ENCODE measurements at regions not wholly inside any gene's neighbourhood (a gene's known extent, or its start where the extent isn't known, plus 50 kb on each side); places are given as distances from the start of the nearest gene placed in this dataset.

GRCh38 chr1:217240656-217241055, 390.2 kb downstream of the GPATCH2 start:
- ATAC-seq (ENCODE audit: low FRiP score in 2 of 2) = no peak
- DNase-seq = no peak
- Histone ChIP-seq H3K27ac (no peak overlapping the region), H3K36me3 (no peaks in the 10 kb centered on the region), H3K4me1 (no peaks in the 10 kb centered on the region), H3K4me3 (no peak overlapping the region), H3K9me3 (no peaks in the 10 kb centered on the region), H3K27me3 (no peaks in the 10 kb centered on the region)
- TF ChIP-seq CTCF (IDR thresholded peaks at IDR 0.05) (no peak), POLR2A (IDR thresholded peaks at IDR 0.05) (no peak), EP300 (IDR thresholded peaks at IDR 0.05) (no peak), POLR2AphosphoS5 (IDR thresholded peaks at IDR 0.05) (no peak)
- WGBS, 2 donors = 65 to 70% methylated on average over 2 of the region's 2 CpGs

- Histone ChIP-seq H3K36me3 (no peaks in the 10 kb centered on the region), H3K4me3 (no peak overlapping the region)
Measured at GRCh38 chr1:217238945-217239344, 391.9 kb downstream of the GPATCH2 start.

GRCh38 chr1:217230412-217230811, 400.5 kb downstream of the GPATCH2 start:
- Histone ChIP-seq H3K27me3 (no peaks in the 10 kb centered on the region), H3K9me3 (no peaks in the 10 kb centered on the region), H3K27ac (no peak overlapping the region), H3K36me3 (no peaks in the 10 kb centered on the region), H3K4me3 (no peak overlapping the region), H3K4me1 (no peaks in the 10 kb centered on the region)
- DNase-seq (no peak), ATAC-seq (ENCODE audit: low FRiP score in 2 of 2) (no peak)
- 57 to 59% methylated on average over 2 of the region's 2 CpGs for WGBS, 2 donors
- TF ChIP-seq POLR2AphosphoS5 (IDR thresholded peaks at IDR 0.05) (no peak), POLR2A (IDR thresholded peaks at IDR 0.05) (no peak), CTCF (IDR thresholded peaks at IDR 0.05) (no peak), EP300 (IDR thresholded peaks at IDR 0.05) (no peak)

More at GRCh38 chr1:217238945-217239344, 391.9 kb downstream of the GPATCH2 start:
- Histone ChIP-seq H3K4me1 (no peaks in the 10 kb centered on the region), H3K27ac (no peak overlapping the region), H3K27me3 (no peaks in the 10 kb centered on the region), H3K9me3 (no peaks in the 10 kb centered on the region)
- ATAC-seq (ENCODE audit: low FRiP score in 2 of 2) (no peak), DNase-seq (no peak)
- TF ChIP-seq CTCF (IDR thresholded peaks at IDR 0.05) (no peak), EP300 (IDR thresholded peaks at IDR 0.05) (no peak), POLR2AphosphoS5 (IDR thresholded peaks at IDR 0.05) (no peak), POLR2A (IDR thresholded peaks at IDR 0.05) (no peak)

- Histone ChIP-seq H3K4me3 (no peak overlapping the region), H3K27me3 (no peaks in the 10 kb centered on the region), H3K27ac (no peak overlapping the region), H3K9me3 (no peaks in the 10 kb centered on the region), H3K36me3 (no peaks in the 10 kb centered on the region), H3K4me1 (no peaks in the 10 kb centered on the region)
- TF ChIP-seq EP300 (IDR thresholded peaks at IDR 0.05) (no peak), POLR2A (IDR thresholded peaks at IDR 0.05) (no peak), POLR2AphosphoS5 (IDR thresholded peaks at IDR 0.05) (no peak), CTCF (IDR thresholded peaks at IDR 0.05) (no peak)
- DNase-seq (no peak), ATAC-seq (ENCODE audit: low FRiP score in 2 of 2) (no peak)
- 41 to 46% methylated on average over 5 of the region's 5 CpGs for WGBS, 2 donors
Measured at GRCh38 chr1:217228689-217229088, 402.2 kb downstream of the GPATCH2 start.

GRCh38 chr1:217224201-217224600, 406.7 kb downstream of the GPATCH2 start:
- DNase-seq = no peak
- WGBS, 2 donors = 90 to 97% methylated on average over 1 of the region's 1 CpG
- no peak for ATAC-seq (ENCODE audit: low FRiP score in 2 of 2)
- no peak overlapping the region for H3K27ac ChIP-seq
- TF ChIP-seq EP300 (IDR thresholded peaks at IDR 0.05) = no peak
- no peak for TF ChIP-seq CTCF (IDR thresholded peaks at IDR 0.05)
- TF ChIP-seq POLR2AphosphoS5 (IDR thresholded peaks at IDR 0.05) = no peak
- no peak for TF ChIP-seq POLR2A (IDR thresholded peaks at IDR 0.05)
- no peak overlapping the region for H3K4me3 ChIP-seq
- H3K27me3 ChIP-seq = no peaks in the 10 kb centered on the region
- H3K36me3 ChIP-seq = no peaks in the 10 kb centered on the region
- H3K4me1 ChIP-seq = no peaks in the 10 kb centered on the region
- no peaks in the 10 kb centered on the region for H3K9me3 ChIP-seq
